ENCODE measurements at regions not wholly inside any gene's neighbourhood (a gene's known extent, or its start where the extent isn't known, plus 50 kb on each side); places are given as distances from the start of the nearest gene placed in this dataset.

GRCh38 chr14:55822906-55823305 lies 242.9 kb downstream of the KTN1 start:
- TF ChIP-seq CTCF (IDR thresholded peaks at IDR 0.05; ENCODE audit: insufficient read depth, low read length, poor library complexity, severe bottlenecking) (no peak), EZH2phosphoT487 (conservative IDR thresholded peaks at IDR 0.05; ENCODE audit: low read length) (no peak)
